ENCODE measurements at regions not wholly inside any gene's neighbourhood (a gene's known extent, or its start where the extent isn't known, plus 50 kb on each side); places are given as distances from the start of the nearest gene placed in this dataset.

DNA sequence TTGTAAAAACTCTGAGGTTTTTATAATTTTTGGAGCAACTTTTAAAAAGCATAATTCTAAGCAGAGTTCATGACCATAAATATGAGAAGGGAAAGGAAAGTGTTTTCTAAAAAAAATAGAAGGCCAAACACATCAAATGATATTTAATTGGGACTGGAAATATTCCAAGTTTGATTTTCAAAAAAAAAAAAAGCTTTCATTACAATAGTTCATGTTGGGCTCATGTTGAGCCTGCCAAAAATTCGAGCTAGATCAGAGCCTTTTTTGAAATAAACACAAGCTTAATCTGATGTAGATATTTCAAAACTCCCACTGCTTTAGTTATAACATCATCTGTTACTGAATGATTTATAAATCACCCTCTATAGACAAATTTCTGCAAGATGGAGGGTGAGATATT is 163.4 kb upstream of the DEFB112 start:
- no peak overlapping the region for H2BK5ac ChIP-seq (ENCODE audit: low read depth, low read length, poor library complexity)
- H3K36me3 ChIP-seq (ENCODE audit: control insufficient read depth in 1 of 2, insufficient read depth in 2 of 2, low read length in 2 of 2): no peaks in the 10 kb centered on the region
- H4K12ac ChIP-seq (ENCODE audit: low read depth, low read length): no peak overlapping the region
- no CpG with 5 or more reads among the region's 1 CpG for WGBS (ENCODE audit: extremely low coverage, insufficient coverage, insufficient read length)
- H3K23ac ChIP-seq (ENCODE audit: low read length): no peak overlapping the region
- no peak overlapping the region for H3K14ac ChIP-seq (ENCODE audit: low read length)
- H3K4ac ChIP-seq (ENCODE audit: low read depth, low read length): no peak overlapping the region
- no peaks in the 10 kb centered on the region for H3K9me3 ChIP-seq (ENCODE audit: insufficient read depth, low read depth, low read length)
- no peaks in the 10 kb centered on the region for H3K79me1 ChIP-seq (ENCODE audit: low read length)
- no peak overlapping the region for H3K4me3 ChIP-seq (ENCODE audit: low read depth, low read length)
- no peak overlapping the region for H2AK5ac ChIP-seq (ENCODE audit: low read length)
- DNase-seq: no peak
- no peak overlapping the region for H4K91ac ChIP-seq (ENCODE audit: low read depth, low read length)
- no peak overlapping the region for H3K4me2 ChIP-seq (ENCODE audit: low read length)
- H3K79me2 ChIP-seq (ENCODE audit: control insufficient read depth, insufficient read depth, low read length, poor library complexity): no peaks in the 10 kb centered on the region
- no peak overlapping the region for H2BK12ac ChIP-seq (ENCODE audit: low read length)
- no peaks in the 10 kb centered on the region for H3K4me1 ChIP-seq (ENCODE audit: control insufficient read depth in 1 of 2, insufficient read depth in 2 of 2, low read length in 2 of 2)
- no peak overlapping the region for H3K27ac ChIP-seq (ENCODE audit: low read depth, low read length)
- no peak overlapping the region for H2BK120ac ChIP-seq (ENCODE audit: insufficient read depth, low read length, poor library complexity)
- H3K18ac ChIP-seq (ENCODE audit: low read length): no peak overlapping the region
- no peak overlapping the region for H2AFZ ChIP-seq (ENCODE audit: insufficient read depth, low read length, poor library complexity)
- no peak overlapping the region for H4K8ac ChIP-seq (ENCODE audit: low read depth, low read length)
- no peak overlapping the region for H3K9ac ChIP-seq (ENCODE audit: low read length)
- H3K27me3 ChIP-seq (ENCODE audit: insufficient read depth, low read length): no peaks in the 10 kb centered on the region

DNA sequence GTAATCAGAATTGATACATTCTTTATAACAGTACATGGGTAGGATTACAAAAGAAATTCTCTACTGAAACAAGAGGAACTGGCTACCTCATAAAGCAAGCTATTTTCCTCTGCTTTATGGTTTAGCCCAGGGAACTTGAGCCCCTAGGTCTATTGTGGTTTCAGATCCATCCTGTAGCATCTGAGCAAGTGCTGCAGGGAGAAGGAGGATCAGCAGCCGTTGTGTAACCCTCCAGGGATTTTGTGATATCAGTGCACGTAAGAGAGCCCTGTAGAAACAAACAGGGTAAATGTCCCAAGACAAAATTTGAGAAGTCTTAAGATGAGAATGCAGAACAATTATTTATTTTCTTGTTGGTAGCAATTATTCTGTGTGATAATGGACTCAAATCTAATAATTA is 165.2 kb upstream of the DEFB112 start:
- H2BK120ac ChIP-seq (ENCODE audit: insufficient read depth, low read length, poor library complexity): no peak overlapping the region
- no peak for DNase-seq
- no peak overlapping the region for H2AK5ac ChIP-seq (ENCODE audit: low read length)
- H3K9me3 ChIP-seq (ENCODE audit: insufficient read depth, low read depth, low read length): no peaks in the 10 kb centered on the region
- WGBS (ENCODE audit: extremely low coverage, insufficient coverage, insufficient read length): no CpG with 5 or more reads among the region's 2 CpGs
- H3K4me2 ChIP-seq (ENCODE audit: low read length): no peak overlapping the region
- no peak overlapping the region for H4K91ac ChIP-seq (ENCODE audit: low read depth, low read length)
- H3K18ac ChIP-seq (ENCODE audit: low read length): no peak overlapping the region
- H3K27ac ChIP-seq (ENCODE audit: low read depth, low read length): no peak overlapping the region
- H3K4me1 ChIP-seq (ENCODE audit: control insufficient read depth in 1 of 2, insufficient read depth in 2 of 2, low read length in 2 of 2): no peaks in the 10 kb centered on the region
- no peaks in the 10 kb centered on the region for H3K79me1 ChIP-seq (ENCODE audit: low read length)
- no peaks in the 10 kb centered on the region for H3K36me3 ChIP-seq (ENCODE audit: control insufficient read depth in 1 of 2, insufficient read depth in 2 of 2, low read length in 2 of 2)
- H2BK12ac ChIP-seq (ENCODE audit: low read length): no peak overlapping the region
- no peak overlapping the region for H3K4ac ChIP-seq (ENCODE audit: low read depth, low read length)
- no peak overlapping the region for H3K23ac ChIP-seq (ENCODE audit: low read length)
- H3K79me2 ChIP-seq (ENCODE audit: control insufficient read depth, insufficient read depth, low read length, poor library complexity): no peaks in the 10 kb centered on the region
- no peak overlapping the region for H4K8ac ChIP-seq (ENCODE audit: low read depth, low read length)
- H2AFZ ChIP-seq (ENCODE audit: insufficient read depth, low read length, poor library complexity): no peak overlapping the region
- no peak overlapping the region for H2BK5ac ChIP-seq (ENCODE audit: low read depth, low read length, poor library complexity)
- no peak overlapping the region for H3K14ac ChIP-seq (ENCODE audit: low read length)
- no peaks in the 10 kb centered on the region for H3K27me3 ChIP-seq (ENCODE audit: insufficient read depth, low read length)
- H3K9ac ChIP-seq (ENCODE audit: low read length): no peak overlapping the region
- no peak overlapping the region for H3K4me3 ChIP-seq (ENCODE audit: low read depth, low read length)
- no peak overlapping the region for H4K12ac ChIP-seq (ENCODE audit: low read depth, low read length)

DNA sequence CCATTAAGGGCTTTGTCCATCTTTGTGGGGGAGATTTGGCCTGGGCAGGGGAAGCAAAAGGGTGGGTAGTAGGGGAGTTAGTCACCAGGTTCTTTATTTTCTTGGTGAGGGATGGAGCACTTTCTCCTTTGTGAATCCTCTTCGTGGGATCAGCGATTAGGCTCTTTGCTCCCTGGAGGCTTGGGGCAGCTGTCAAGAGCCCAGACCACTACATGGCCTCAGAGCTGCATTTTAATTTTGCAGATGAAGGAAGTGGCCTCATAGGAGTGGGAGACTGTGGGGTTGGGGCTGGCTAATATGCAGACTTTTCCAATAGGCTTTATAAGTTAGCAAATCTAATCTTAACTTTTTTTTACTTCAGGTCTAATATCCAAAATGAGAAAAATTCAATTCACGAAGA is 168.1 kb upstream of the DEFB112 start:
- H3K23ac ChIP-seq (ENCODE audit: low read length): no peak overlapping the region
- H3K4me2 ChIP-seq (ENCODE audit: low read length): no peak overlapping the region
- no peak overlapping the region for H2AFZ ChIP-seq (ENCODE audit: insufficient read depth, low read length, poor library complexity)
- H3K4me3 ChIP-seq (ENCODE audit: low read depth, low read length): no peak overlapping the region
- DNase-seq: no peak
- H3K18ac ChIP-seq (ENCODE audit: low read length): no peak overlapping the region
- H2BK5ac ChIP-seq (ENCODE audit: low read depth, low read length, poor library complexity): no peak overlapping the region
- H4K12ac ChIP-seq (ENCODE audit: low read depth, low read length): no peak overlapping the region
- no peaks in the 10 kb centered on the region for H3K79me2 ChIP-seq (ENCODE audit: control insufficient read depth, insufficient read depth, low read length, poor library complexity)
- H2BK120ac ChIP-seq (ENCODE audit: insufficient read depth, low read length, poor library complexity): no peak overlapping the region
- H4K91ac ChIP-seq (ENCODE audit: low read depth, low read length): no peak overlapping the region
- no peak overlapping the region for H3K27ac ChIP-seq (ENCODE audit: low read depth, low read length)
- H3K9me3 ChIP-seq (ENCODE audit: insufficient read depth, low read depth, low read length): no peaks in the 10 kb centered on the region
- no peaks in the 10 kb centered on the region for H3K79me1 ChIP-seq (ENCODE audit: low read length)
- WGBS (ENCODE audit: extremely low coverage, insufficient coverage, insufficient read length): no CpG with 5 or more reads among the region's 3 CpGs
- no peak overlapping the region for H3K4ac ChIP-seq (ENCODE audit: low read depth, low read length)
- no peak overlapping the region for H4K8ac ChIP-seq (ENCODE audit: low read depth, low read length)
- H3K14ac ChIP-seq (ENCODE audit: low read length): no peak overlapping the region
- no peaks in the 10 kb centered on the region for H3K4me1 ChIP-seq (ENCODE audit: control insufficient read depth in 1 of 2, insufficient read depth in 2 of 2, low read length in 2 of 2)
- no peaks in the 10 kb centered on the region for H3K36me3 ChIP-seq (ENCODE audit: control insufficient read depth in 1 of 2, insufficient read depth in 2 of 2, low read length in 2 of 2)
- H2BK12ac ChIP-seq (ENCODE audit: low read length): no peak overlapping the region
- H3K9ac ChIP-seq (ENCODE audit: low read length): no peak overlapping the region
- H3K27me3 ChIP-seq (ENCODE audit: insufficient read depth, low read length): no peaks in the 10 kb centered on the region
- H2AK5ac ChIP-seq (ENCODE audit: low read length): no peak overlapping the region

DNA sequence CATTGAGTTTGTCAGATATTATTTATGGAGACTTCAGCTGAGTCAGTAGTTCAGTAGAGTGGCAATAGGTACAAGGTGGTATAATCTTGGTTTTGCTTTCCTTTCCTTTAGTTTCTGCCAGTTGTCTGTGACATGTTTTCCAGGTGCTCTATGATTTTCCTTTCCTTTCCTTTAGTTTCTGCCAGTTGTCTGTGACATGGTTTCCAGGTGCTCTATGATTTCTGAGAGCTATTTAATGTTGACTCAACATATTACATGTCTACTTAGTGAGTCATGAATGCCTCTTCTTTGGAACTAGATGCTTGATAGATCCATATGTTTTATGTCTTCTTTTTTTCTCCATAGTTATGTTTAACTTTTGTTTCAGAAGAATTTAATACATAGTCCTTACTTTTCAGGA is 186.4 kb upstream of the DEFB112 start:
- H2BK120ac ChIP-seq (ENCODE audit: insufficient read depth, low read length, poor library complexity): no peak overlapping the region
- no peak overlapping the region for H3K4ac ChIP-seq (ENCODE audit: low read depth, low read length)
- DNase-seq: no peak
- H4K91ac ChIP-seq (ENCODE audit: low read depth, low read length): no peak overlapping the region
- no peak overlapping the region for H2BK12ac ChIP-seq (ENCODE audit: low read length)
- H3K4me1 ChIP-seq (ENCODE audit: control insufficient read depth in 1 of 2, insufficient read depth in 2 of 2, low read length in 2 of 2): no peaks in the 10 kb centered on the region
- H3K9ac ChIP-seq (ENCODE audit: low read length): no peak overlapping the region
- H3K36me3 ChIP-seq (ENCODE audit: control insufficient read depth in 1 of 2, insufficient read depth in 2 of 2, low read length in 2 of 2): no peaks in the 10 kb centered on the region
- H3K27ac ChIP-seq (ENCODE audit: low read depth, low read length): no peak overlapping the region
- H3K23ac ChIP-seq (ENCODE audit: low read length): no peak overlapping the region
- H4K12ac ChIP-seq (ENCODE audit: low read depth, low read length): no peak overlapping the region
- no peak overlapping the region for H3K14ac ChIP-seq (ENCODE audit: low read length)
- H3K18ac ChIP-seq (ENCODE audit: low read length): no peak overlapping the region
- H3K27me3 ChIP-seq (ENCODE audit: insufficient read depth, low read length): no peaks in the 10 kb centered on the region
- no peak overlapping the region for H3K4me2 ChIP-seq (ENCODE audit: low read length)
- H2AK5ac ChIP-seq (ENCODE audit: low read length): no peak overlapping the region
- H3K9me3 ChIP-seq (ENCODE audit: insufficient read depth, low read depth, low read length): peaks cover 5% of the 10 kb centered on the region
- no peak overlapping the region for H4K8ac ChIP-seq (ENCODE audit: low read depth, low read length)
- no peaks in the 10 kb centered on the region for H3K79me1 ChIP-seq (ENCODE audit: low read length)
- H3K79me2 ChIP-seq (ENCODE audit: control insufficient read depth, insufficient read depth, low read length, poor library complexity): no peaks in the 10 kb centered on the region
- H3K4me3 ChIP-seq (ENCODE audit: low read depth, low read length): no peak overlapping the region
- H2AFZ ChIP-seq (ENCODE audit: insufficient read depth, low read length, poor library complexity): no peak overlapping the region
- no peak overlapping the region for H2BK5ac ChIP-seq (ENCODE audit: low read depth, low read length, poor library complexity)

DNA sequence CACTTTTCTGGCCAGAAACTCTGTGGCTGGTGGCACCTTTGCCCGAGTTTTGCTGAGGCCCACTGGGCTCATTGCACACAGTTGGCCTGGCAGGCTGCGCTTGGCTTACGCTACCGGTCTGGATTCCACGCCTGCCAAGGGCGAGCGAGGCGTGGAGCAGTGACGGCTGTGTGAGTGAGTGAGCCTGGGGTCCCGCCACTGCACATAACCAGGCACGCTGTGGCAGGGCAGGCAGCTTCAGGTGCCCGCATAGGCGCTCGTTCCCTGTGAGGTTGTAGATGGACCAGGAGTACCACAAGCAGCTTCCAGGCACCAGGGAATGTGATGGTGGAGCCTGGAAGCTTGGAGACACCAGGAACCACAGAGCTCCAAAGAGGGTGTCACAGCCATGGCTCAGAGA is 190.1 kb upstream of the DEFB112 start:
- Histone ChIP-seq H3K27ac (ENCODE audit: low read depth, low read length) (no peak overlapping the region), H3K18ac (ENCODE audit: low read length) (no peak overlapping the region), H2AFZ (ENCODE audit: insufficient read depth, low read length, poor library complexity) (no peak overlapping the region), H4K12ac (ENCODE audit: low read depth, low read length) (no peak overlapping the region), H2BK120ac (ENCODE audit: insufficient read depth, low read length, poor library complexity) (no peak overlapping the region), H3K9me3 (ENCODE audit: insufficient read depth, low read depth, low read length) (peaks cover 5% of the 10 kb centered on the region), H3K23ac (ENCODE audit: low read length) (no peak overlapping the region), H3K9ac (ENCODE audit: low read length) (no peak overlapping the region), H3K14ac (ENCODE audit: low read length) (no peak overlapping the region), H3K79me1 (ENCODE audit: low read length) (no peaks in the 10 kb centered on the region), H3K4me1 (ENCODE audit: control insufficient read depth in 1 of 2, insufficient read depth in 2 of 2, low read length in 2 of 2) (no peaks in the 10 kb centered on the region), H3K27me3 (ENCODE audit: insufficient read depth, low read length) (no peaks in the 10 kb centered on the region), H4K91ac (ENCODE audit: low read depth, low read length) (no peak overlapping the region), H3K79me2 (ENCODE audit: control insufficient read depth, insufficient read depth, low read length, poor library complexity) (no peaks in the 10 kb centered on the region), H4K8ac (ENCODE audit: low read depth, low read length) (no peak overlapping the region), H2BK5ac (ENCODE audit: low read depth, low read length, poor library complexity) (no peak overlapping the region), H3K4ac (ENCODE audit: low read depth, low read length) (no peak overlapping the region), H2BK12ac (ENCODE audit: low read length) (no peak overlapping the region), H3K36me3 (ENCODE audit: control insufficient read depth in 1 of 2, insufficient read depth in 2 of 2, low read length in 2 of 2) (no peaks in the 10 kb centered on the region), H3K4me2 (ENCODE audit: low read length) (no peak overlapping the region), H2AK5ac (ENCODE audit: low read length) (no peak overlapping the region), H3K4me3 (ENCODE audit: low read depth, low read length) (no peak overlapping the region)
- no peak for DNase-seq
- no CpG with 5 or more reads among the region's 14 CpGs for WGBS (ENCODE audit: extremely low coverage, insufficient coverage, insufficient read length)
